ENCODE measurements at regions not wholly inside any gene's neighbourhood (a gene's known extent, or its start where the extent isn't known, plus 50 kb on each side); places are given as distances from the start of the nearest gene placed in this dataset.

GRCh38 chr12:108461058-108461660 lies 53.9 kb upstream of the FICD start:
- TF ChIP-seq POLR2AphosphoS5 (IDR thresholded peaks at IDR 0.05; ENCODE audit: low read depth) (no peak), CTCF (IDR thresholded peaks at IDR 0.05; ENCODE audit: insufficient read depth, low read length) (no peak), GABPA (IDR thresholded peaks at IDR 0.05; ENCODE audit: low read depth) (no peak), REST (IDR thresholded peaks at IDR 0.05; ENCODE audit: insufficient replicate concordance, low read depth) (no peak), SPI1 (IDR thresholded peaks at IDR 0.05; ENCODE audit: borderline replicate concordance, low read depth) (no peak)

All from HL-60 (cell line).